8988T (cell line): ENCODE measurements at regions not wholly inside any gene's neighbourhood (a gene's known extent, or its start where the extent isn't known, plus 50 kb on each side); places are given as distances from the start of the nearest gene placed in this dataset.

ENCODE experiments used
- DNase-seq: peaks from one replicate; pipeline ENCODE4 v3.0.0; 2011

DNA sequence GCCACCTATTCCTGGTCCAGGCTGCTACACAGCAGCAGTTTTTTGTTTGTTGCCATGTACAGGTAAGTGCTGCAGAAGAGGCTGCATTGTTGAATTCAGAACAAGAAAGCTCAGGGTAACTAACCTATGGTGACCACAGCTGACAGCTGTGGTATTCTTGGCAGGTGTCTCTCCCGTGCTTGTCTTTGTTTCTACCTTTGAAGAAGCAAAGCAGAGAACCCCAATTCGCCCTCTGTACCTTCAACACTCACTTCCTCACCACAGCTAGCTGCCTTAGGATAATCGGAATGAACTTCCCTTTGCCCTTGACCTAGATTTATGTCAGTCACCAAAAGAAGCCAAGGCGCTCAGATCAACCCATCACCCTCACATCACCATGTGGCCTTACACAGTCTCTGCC, 1703.3 kb upstream of the SLC10A2 start:
- no peak for DNase-seq

DNA sequence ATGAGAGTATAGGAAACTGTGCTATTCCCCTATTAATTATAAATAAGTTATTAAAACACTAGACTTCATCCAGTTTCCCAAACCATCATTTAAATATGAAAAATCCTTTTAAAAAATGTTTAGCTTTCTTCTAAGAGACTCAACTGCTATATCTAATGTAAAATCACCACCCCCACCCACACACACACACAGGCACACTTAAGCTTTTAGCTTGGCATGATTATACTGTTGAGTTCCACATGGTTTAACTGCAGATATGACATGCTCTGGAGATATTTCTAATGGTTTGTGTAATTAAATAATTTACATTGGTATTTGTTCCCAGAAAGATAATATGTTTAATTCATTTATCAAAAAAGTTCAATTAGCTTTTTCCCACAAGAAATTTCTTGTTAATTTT, 1700.1 kb upstream of the SLC10A2 start:
- DNase-seq = no peak

- DNase-seq = no peak
Measured at GRCh38 chr13:104764600-104764999, 1698.4 kb upstream of the SLC10A2 start.

DNA sequence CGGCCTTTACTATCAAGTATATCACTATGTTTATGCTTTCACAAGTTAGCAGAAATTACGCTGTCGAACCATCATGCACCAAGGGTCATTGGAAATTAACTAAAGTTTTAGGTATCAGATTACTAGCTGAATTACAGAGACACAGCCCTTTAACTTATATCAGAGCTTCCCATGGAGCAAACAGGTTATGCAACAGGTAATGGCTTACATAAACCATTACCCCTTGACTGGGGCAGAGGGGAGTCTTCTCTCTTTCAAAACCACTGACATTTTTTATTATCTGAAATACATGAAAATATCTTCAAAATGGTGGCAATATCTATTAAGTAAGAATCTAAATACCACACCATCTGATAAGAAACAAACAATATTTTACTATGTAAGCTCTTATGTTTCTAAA, 1692.9 kb upstream of the SLC10A2 start:
- no peak for DNase-seq

GRCh38 chr13:104757712-104758111, 1691.5 kb upstream of the SLC10A2 start:
- no peak for DNase-seq

- DNase-seq = peak; percentile 11
Measured at GRCh38 chr13:104750377-104750776, 1684.2 kb upstream of the SLC10A2 start.

GRCh38 chr13:104740641-104741222, 1674.5 kb upstream of the SLC10A2 start:
- no peak for DNase-seq

DNA sequence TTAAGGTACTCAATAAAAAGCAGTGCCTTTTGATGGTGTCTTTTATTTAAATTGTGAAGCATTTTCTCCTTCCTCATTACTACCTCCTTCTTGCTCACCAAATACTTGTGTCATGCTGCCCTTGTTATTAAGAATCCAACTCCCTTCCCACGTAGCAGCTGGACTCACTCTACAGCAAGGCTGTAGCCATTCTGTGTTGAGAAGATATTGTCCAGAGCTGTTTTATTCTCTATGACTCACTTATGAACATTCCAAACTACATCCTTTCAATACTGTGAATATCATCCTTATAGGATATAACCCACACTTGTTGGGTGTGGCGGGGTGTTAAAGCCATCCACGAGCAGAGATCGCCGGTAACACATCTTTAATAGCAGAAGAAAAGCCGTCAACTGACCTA, 1671.5 kb upstream of the SLC10A2 start:
- DNase-seq = no peak

DNA sequence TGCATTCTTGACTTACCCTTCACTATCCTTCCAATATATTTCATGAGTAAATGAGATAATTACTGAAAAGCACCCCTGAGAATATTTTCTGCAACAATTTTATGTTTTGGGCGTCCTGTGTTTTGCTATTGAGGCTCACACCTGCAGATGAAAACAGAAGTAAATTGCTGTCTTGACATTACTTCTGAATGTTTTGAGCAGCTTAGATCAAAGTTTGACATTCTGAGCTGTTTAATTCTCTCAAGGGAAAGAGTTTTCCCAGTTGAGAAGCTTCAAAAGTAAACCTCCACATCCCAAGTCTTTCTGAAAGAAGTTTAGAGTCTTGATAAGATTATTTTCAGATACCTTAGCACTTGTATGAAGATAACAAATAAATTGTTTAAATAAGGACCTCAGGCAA, 1667.2 kb upstream of the SLC10A2 start:
- DNase-seq = no peak

- DNase-seq = no peak
Measured at GRCh38 chr13:104715111-104715510, 1648.9 kb upstream of the SLC10A2 start.

DNA sequence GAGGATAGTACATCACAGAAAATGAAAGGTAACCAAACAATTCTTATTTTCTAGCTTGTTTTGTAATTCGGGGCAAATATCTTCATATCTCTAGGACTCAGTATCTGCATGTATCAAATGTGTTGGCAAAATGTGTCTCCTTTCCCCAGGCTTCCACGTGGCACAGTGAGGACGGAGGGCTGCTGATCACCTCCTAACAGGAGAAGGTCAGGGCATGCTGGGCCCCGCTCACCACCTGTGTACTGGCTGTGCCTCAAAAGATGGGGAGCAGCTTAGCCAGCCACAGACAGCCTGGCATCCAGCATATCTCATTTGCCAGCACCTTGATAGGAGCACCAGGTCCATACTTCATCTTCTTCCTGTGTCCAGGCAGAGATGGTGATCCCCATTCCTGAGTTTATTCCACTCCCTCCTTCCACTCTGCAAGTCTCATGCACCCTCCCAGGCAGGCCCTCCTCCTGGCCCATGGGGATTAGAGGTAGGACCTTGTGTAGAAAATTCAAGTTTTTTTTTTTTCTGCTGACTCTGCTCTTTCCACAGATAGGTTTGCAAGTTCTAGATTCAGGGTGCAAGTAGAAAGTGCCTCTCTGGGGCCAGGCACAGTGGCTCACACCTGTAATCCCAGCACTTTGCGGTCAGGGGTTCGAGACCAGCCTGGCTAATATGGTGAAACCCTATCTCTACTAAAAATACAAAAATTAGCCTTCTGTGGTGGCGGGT, 1639.0 kb upstream of the SLC10A2 start:
- no peak for DNase-seq

DNA sequence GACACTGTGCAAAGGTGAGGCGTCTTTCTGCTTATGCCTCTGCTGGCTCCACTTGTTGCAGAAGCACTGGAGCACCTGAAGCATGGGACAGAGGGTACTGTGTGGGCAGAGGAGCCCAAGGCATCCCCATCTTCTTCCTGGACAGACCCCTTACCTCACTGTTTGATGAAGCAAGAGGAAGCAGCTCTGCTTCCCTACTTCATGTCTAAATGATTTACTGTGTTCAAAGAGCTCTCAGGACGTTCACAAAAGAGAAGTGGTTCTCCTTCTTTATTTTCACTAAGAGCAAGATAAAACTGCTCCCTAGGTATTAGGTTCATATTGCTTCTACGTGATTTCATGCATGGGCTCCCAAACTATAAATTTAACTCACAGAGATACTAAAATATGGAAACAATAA, 1635.4 kb upstream of the SLC10A2 start:
- no peak for DNase-seq

DNA sequence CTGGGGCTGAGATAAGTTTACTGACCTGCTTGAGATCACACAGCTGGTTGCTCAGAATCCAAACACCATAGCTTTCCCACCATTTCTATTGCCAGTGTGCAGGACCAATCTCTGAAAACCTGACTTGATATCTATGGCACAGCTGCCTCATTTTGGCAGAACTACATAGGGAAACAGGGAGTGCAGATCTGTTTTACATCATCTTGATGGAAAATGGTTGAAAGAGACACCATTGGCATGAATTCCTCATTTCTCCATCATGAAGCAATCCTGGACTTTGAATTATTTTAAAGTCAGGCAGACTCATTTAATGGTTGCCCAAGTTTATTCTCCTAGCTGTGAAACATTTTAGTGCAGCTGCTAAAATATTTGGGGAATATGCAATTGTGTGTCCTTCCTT, 1628.2 kb upstream of the SLC10A2 start:
- no peak for DNase-seq

DNA sequence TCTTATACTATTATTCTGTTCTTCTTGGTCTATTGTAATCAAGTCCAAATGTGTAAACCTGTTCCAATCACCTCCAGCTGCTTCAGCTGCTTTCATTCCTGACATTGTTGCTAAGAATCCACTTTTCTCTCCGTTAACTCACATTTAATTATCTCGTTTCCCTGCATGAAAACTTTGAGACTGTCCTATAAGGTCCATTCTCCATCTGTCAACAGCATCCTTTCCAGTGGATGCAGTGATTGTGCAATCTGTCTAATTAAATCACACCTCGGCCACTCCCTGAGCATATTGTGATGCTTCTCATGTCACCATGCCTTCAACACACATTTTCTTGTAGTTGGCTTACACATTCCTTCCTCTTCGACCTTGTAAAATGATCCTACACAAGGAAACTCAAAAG, 1626.9 kb upstream of the SLC10A2 start:
- DNase-seq = no peak

DNA sequence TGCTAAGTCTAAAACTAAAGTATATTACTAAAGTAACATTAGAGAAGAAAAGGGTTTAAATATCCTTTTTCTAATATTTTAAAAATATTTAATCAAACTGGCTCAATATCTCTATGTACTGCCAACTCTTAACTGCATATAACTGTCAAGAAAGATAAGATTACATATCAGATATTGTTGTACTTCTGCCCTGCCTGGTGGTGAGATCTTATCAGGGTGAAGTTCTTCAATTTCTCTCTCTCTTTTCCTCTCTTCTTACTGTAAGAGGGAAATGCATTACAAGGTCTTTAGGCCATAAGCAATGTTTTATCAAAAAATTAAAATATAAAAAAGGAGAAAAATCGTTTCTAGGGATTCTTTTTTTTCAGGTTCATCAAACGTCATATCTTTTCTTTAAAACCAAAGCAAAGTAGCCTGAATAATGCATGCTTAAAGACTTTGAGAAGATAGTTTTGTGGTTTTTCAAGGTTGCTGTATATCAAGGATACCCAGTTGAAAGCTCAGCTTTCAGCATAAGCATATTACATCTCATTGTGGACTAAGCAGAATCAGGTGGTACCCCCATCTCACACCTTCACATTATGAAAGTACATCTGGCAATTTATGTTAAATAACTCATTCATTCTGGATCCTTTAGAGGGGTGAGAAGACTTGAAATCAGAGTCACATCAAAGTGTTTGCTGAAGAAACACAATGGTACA, 1625.7 kb upstream of the SLC10A2 start:
- DNase-seq = no peak

DNA sequence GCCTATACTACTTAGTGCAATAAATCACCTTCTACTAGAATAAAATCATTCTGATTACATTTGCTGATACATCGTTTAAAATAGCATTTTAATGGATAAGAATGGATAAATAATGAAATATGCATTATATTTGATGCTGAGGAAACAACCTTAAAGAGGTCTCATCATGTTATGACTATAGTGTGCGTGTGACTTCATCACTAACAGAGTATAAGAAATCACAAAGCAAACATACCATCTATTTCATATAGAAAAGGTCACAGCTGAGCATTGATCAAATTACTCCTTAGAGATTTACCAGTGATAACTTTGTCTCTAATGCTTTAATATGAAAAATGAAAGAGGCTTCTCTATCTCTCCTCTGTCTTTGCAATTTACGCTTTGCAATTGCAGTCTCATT, 1620.3 kb upstream of the SLC10A2 start:
- no peak for DNase-seq

- DNase-seq = no peak
Measured at GRCh38 chr13:104683789-104684188, 1617.6 kb upstream of the SLC10A2 start.

DNA sequence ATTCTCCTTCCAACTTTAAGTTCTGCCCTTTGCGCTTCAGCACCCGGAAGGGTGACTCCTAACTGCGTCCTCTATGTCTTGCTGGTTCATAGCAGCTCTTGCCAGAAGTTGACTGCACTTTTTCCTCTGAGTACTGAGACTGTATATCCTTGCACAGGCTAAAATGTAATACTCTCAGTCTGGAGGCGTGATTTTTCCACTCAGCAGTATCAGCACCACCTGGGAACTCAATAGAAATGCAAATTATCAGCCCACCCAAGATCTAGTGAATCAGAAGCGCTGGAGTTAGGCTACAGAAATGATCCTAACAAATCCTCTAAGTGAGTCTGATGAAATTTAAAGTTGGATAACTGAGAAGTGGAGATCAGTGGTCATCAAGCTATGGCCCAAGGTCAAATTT, 1611.9 kb upstream of the SLC10A2 start:
- DNase-seq = no peak

DNA sequence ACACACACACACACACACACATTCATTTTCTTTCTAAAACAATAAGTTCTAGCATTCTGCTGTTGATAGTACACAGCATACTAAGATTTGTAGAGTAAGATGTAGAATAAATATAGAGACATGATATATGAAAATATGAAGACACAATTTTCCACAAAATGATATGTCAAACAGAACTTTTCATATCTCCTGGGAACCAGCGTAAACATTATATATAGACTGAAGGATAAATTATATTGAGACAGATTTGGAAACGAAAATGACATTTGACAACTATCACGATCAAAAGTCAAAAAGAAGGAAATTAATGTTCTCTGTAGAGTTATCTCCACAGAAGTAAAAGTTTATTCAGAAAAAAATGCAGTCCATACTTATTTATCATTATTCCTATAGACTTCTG, 1605.7 kb upstream of the SLC10A2 start:
- DNase-seq = no peak

DNA sequence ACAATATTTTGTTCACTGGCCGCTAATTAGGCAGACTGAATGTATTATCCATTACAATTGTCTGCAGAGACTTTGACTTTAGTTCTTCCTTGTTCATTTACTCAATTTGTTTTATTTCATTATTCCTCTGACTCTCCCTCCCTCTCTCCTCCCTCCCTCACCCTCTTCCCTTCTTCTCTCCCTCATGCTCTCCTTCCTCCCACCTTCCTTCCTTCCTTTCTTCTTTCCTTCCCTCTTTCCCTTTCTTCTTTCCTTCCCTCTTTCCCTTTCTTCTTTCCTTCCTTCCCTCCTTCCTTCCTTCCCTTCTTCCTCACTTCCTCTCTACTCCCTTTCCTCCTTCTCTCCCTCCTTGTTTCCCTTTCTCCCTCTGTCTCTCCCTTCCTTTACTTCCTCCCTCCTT, 1591.0 kb upstream of the SLC10A2 start:
- DNase-seq = no peak

GRCh38 chr13:104650431-104650830, 1584.2 kb upstream of the SLC10A2 start:
- DNase-seq = no peak

DNA sequence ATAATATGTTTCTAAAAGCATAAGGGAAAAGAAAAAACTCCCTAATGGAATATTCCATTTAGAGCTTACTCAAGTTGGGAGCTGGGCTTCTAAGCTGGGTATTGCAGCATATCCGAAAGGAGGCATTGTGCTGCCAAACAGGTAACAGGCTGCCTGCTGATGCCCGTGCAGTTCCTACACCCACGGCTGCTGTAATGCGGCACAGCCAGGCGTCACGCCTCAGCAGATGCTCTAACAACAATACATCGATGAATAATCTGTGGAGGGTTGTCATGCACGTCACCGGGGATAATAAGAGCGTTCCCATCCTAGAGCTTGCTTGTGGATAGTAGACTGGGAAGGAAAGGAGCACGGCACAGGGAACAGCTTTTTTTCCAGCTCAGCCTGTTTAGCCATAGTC, 1582.1 kb upstream of the SLC10A2 start:
- no peak for DNase-seq

GRCh38 chr13:104645786-104646185, 1579.6 kb upstream of the SLC10A2 start:
- DNase-seq = no peak

- no peak for DNase-seq
Measured at GRCh38 chr13:104641309-104641708, 1575.1 kb upstream of the SLC10A2 start.

GRCh38 chr13:104635879-104636278, 1569.7 kb upstream of the SLC10A2 start:
- DNase-seq = no peak
